Stimulated activated CD8-positive, alpha-beta memory T cell treated with anti-CD3 and anti-CD28 coated beads, Interleukin-4, amount 100 ng/mL, for 24 hours (primary cell): ENCODE measurements at regions not wholly inside any gene's neighbourhood (a gene's known extent, or its start where the extent isn't known, plus 50 kb on each side); places are given as distances from the start of the nearest gene placed in this dataset.
"Not testable (repeated sequence)": the region's sequence is repeated elsewhere in the genome, so short reads cannot be mapped to it uniquely, and the experiment has no call there.

ENCODE experiments used
- DNase-seq: peaks from one replicate; pipeline ENCODE4 v3.0.0-alpha.2; 2020; ENCODE audit warnings: low read depth

GRCh38 chr14:71799841-71800240 lies 132.4 kb upstream of the RGS6 start:
- DNase-seq = no peak

- DNase-seq = no peak
Measured at GRCh38 chr14:71800878-71801277, 131.4 kb upstream of the RGS6 start.

GRCh38 chr14:71803539-71804260 lies 128.5 kb upstream of the RGS6 start:
- no peak for DNase-seq

- no peak for DNase-seq
Measured at GRCh38 chr14:71804992-71805391, 127.2 kb upstream of the RGS6 start.

- DNase-seq = not testable (repeated sequence)
Measured at GRCh38 chr14:71807049-71807448, 125.2 kb upstream of the RGS6 start.

GRCh38 chr14:71810800-71811199 lies 121.4 kb upstream of the RGS6 start:
- not testable (repeated sequence) for DNase-seq

GRCh38 chr14:71812693-71813092 lies 119.5 kb upstream of the RGS6 start:
- no peak for DNase-seq

- no peak for DNase-seq
Measured at GRCh38 chr14:71815110-71815509, 117.1 kb upstream of the RGS6 start.

- no peak for DNase-seq
Measured at GRCh38 chr14:71824816-71825215, 107.4 kb upstream of the RGS6 start.

- DNase-seq = no peak
Measured at GRCh38 chr14:71833476-71833875, 98.8 kb upstream of the RGS6 start.

- DNase-seq = no peak
Measured at GRCh38 chr14:71834284-71835204, 97.7 kb upstream of the RGS6 start.

- no peak for DNase-seq
Measured at GRCh38 chr14:71852181-71852580, 80.0 kb upstream of the RGS6 start.

GRCh38 chr14:71855399-71856036 lies 76.7 kb upstream of the RGS6 start:
- peak; percentile 36 for DNase-seq

GRCh38 chr14:71856199-71856919 lies 75.9 kb upstream of the RGS6 start:
- no peak for DNase-seq

GRCh38 chr14:71863049-71863448 lies 69.2 kb upstream of the RGS6 start:
- no peak for DNase-seq

GRCh38 chr14:71863766-71864165 lies 68.5 kb upstream of the RGS6 start:
- no peak for DNase-seq
